UCSD-AML1 (cell line): ENCODE measurements at regions not wholly inside any gene's neighbourhood (a gene's known extent, or its start where the extent isn't known, plus 50 kb on each side); places are given as distances from the start of the nearest gene placed in this dataset.

Experiments
- DNase-seq: peaks from one replicate; lab custom pipeline; 2025; ENCODE audit not compliant: unreplicated experiment; lab: John Stamatoyannopoulos, UW

- no peak for DNase-seq
Measured at GRCh38 chr11:111444040-111444439, 65.0 kb upstream of the POU2AF1 start.

- DNase-seq, result no peak
Measured at GRCh38 chr11:111443640-111444039, 64.6 kb upstream of the POU2AF1 start.

GRCh38 chr11:111443032-111443431 is 64.0 kb upstream of the POU2AF1 start:
- DNase-seq, result no peak

GRCh38 chr11:111441443-111441842 is 62.4 kb upstream of the POU2AF1 start:
- no peak for DNase-seq

- no peak for DNase-seq
Measured at GRCh38 chr11:111440416-111441205, 61.5 kb upstream of the POU2AF1 start.

- no peak for DNase-seq
Measured at GRCh38 chr11:111439901-111440300, 60.8 kb upstream of the POU2AF1 start.

- DNase-seq, result no peak
Measured at GRCh38 chr11:111438846-111439520, 59.9 kb upstream of the POU2AF1 start.

- no peak for DNase-seq
Measured at GRCh38 chr11:111438168-111438567, 59.1 kb upstream of the POU2AF1 start.

GRCh38 chr11:111435046-111435698 is 56.1 kb upstream of the POU2AF1 start:
- DNase-seq, result no peak

- peak; percentile 30 for DNase-seq
Measured at GRCh38 chr11:111429066-111429506, 50.0 kb upstream of the POU2AF1 start.
